Hematopoietic multipotent progenitor cell (in vitro differentiated cells): ENCODE measurements at regions not wholly inside any gene's neighbourhood (a gene's known extent, or its start where the extent isn't known, plus 50 kb on each side); places are given as distances from the start of the nearest gene placed in this dataset.
"Not testable (repeated sequence)": the region's sequence is repeated elsewhere in the genome, so short reads cannot be mapped to it uniquely, and the experiment has no call there.

Source experiments
- DNase-seq, 3 donors: peaks; one replicate each; pipeline ENCODE4 v3.0.0-alpha.2; 2011 to 2015; ENCODE audit warnings: low read depth in 2 of 3, low spot score in 2 of 3

DNA sequence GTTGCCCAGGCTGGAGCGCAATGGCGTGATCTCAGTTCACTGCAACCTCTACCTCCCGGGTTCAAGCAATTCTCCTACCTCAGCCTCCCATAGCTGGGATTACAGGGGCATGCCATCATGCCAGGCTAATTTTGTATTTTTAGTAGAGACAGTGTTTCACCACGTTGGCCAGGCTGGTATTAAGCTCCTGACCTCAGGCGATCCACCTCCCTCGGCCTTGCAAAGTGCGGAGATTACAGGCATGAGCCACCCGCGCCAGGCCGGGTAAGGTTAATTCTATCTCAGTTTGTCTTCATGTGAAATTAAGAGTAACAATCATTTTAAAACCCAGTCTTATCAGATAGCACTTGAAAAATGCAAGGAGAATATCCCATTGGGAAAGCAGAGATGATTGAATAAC lies 1681.7 kb upstream of the DDX18 start:
- no peak for DNase-seq

DNA sequence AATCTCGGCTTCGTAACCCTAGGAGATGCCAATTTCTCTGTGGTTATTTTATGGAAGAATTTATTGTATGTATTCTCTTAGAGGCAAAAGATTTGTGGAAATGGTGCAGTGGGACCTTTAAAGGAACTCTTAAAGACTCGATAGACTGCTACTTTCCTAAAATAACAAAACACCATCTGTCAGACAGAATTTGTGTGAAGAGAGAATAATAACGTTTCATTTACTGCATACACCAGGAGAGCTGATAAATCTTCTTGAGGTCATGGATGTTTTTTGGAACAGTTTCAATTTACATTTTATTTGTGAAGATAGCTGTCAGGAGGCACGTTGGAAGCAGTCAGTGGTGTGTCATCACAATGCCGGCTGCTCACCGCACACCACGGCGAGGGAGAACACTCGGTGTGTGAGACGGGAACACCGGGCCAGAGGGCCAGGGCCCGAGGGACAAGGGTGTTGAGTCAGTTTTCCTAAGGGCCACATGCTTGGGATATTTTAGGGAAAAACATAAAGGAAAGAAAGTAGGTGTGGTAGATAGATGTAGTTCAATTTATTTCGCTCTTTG lies 1681.0 kb upstream of the DDX18 start:
- DNase-seq, result no peak

DNA sequence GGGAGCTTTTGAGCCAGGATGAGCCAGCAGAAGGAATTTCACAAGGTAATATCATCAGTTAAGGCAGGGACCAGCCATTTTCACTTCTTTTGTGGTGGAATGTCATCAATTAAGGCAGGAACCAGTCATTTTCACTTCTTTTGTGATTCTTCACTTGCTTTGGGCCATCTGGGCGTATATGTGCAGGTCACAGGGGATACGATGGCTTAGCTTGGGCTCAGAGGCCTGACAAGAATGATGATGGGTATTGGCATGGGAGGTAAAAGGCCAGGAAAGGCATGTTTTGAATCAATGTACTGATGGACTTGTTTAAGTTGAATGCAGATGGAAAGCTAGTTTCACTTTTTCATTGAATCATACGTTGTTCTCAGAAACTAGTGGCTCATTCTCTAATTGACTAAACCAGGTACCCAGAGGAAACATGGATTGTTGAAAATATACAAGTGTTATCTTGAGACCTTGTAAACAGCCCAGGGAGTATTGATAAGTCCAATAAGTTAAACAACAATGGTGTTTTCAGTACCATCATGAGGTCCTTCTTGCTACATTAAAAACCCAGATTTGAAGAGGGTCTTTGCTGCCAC lies 1672.5 kb upstream of the DDX18 start:
- no peak for DNase-seq

DNA sequence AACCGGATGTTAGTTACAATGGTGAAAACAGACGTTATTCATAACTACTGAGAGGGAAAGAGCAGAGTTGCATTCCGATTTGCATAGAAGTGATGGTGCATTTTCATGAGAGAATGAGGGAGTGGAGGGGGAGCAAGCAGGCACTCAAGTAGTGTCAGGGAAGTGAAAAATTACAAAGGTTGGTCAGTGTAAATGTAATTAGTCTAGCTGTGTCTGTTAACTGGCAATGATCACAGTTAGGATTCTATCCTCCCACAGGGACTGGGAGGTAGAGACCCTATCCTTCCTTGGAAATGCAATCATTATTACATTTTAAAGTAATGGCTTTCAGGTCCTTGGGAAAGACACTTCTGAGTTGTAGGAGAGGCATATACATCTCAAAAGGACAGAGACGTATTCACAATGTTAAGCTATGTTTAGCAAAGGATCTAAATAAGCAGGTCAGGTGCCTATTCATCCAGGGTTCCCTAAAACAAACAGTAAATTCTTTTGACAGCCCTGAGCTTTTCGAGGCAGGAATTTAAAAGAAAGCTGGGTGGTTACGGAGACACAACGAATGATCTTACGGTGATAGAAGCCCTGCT lies 1671.8 kb upstream of the DDX18 start:
- no peak for DNase-seq

DNA sequence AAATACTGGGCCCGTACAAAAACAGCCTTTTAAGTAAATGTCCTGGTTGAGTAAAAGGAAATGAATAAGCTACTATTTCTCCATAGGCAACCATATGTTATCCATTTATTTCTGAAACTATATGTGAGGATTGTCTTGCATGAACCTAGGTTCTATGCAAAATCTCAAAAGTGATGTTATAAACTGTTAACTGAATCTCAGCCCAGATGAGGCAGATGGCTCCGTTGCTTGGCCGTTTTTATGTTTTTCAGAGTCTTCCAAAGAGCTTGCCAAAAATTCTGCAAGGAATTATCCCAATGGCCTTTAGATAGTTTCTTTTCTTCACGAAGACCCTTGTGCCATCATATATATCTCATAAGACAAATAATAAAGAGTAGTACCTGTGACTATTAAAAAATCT lies 1669.5 kb upstream of the DDX18 start:
- no peak for DNase-seq

DNA sequence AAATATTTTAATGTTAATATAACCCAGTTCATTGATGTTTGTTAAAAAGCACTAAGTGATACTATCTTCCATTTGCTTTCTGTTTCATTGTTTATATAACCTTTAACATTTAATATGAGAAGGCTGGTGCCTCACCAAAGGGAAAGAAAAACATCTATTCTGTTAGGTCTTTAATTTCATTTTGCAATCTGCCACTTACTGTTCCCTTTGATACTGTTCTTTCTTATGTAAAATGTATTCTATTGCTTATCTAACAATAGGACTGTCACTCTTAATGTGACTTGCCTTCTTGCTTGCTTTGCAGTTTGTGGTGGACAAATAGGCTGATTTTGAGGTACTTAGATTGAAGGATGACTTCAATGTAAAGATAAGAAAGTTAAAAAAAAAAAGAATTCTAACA lies 1666.1 kb upstream of the DDX18 start:
- DNase-seq, result no peak

DNA sequence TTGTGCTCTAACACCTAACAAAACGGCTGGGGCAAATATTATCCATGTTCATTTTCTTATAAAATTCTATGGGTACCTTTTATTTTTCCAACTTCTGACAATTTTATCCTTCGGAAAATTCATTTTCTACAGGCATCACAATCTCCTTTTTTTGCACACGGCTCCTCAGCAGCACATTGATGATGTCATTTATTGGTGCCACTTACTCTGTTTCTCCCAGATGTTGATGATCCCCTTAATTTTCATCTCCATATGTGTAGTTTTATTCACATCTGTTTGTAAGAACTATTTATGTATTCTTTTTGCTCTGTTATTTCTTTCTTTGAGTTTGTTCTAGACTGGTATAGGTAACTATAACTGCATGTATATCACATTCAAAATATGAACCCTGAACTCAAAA lies 1660.8 kb upstream of the DDX18 start:
- no peak for DNase-seq

DNA sequence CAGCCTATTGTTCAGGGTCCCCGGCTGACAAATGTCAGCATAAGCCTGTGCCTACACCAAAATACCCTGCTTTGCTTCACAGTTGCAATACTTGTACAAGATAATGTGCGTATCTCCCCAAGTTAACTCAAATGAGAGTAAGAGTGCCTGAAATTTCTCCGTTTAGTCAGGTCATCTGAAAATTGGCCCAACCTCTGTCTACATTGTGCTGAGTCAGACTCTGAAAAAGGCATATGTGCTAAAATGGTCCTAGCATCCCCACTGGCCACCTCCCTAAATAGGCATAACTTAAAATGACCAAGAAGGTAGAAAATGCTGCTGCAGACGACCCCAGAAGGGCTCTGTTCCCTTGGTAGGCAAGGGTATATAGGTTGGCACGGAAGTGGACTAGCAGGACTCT lies 1653.8 kb upstream of the DDX18 start:
- DNase-seq, result no peak

DNA sequence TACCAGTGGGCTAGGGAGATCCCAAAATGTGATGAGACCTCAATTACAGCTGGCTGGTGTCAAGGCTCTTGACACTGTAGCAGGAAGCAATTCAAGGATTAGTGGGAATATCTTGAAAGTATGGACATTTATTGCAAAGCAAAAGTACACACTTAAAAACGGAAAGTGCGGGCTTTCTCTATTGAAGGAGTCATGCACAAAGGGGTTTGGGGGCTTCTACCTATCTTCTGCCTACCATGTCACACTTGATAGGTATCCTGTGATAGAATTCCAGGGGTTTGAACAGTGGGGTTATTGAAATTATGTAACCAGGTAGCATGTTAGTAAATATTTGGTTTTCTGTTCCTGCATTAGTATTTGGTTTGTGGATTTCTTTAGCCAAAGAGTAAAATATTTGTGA lies 1652.1 kb upstream of the DDX18 start:
- DNase-seq, result no peak

DNA sequence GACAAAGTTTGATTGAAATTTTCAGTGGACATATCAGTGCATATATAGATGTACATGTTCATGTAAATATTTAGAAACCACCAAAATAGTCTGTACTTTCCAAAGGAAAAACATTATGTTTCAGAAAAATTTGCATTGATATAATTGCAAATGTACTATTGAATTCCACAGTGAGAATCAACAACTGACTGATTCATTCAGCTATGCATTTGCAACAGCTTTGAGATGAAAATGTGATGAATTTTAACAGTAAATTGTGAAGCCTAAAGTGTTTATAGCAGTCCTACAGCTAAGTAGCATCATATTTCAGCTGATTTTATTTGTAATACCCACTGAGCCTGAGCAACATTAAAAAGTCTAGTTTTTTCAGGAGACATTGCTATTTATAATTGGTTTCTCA lies 1647.4 kb upstream of the DDX18 start:
- no peak for DNase-seq

DNA sequence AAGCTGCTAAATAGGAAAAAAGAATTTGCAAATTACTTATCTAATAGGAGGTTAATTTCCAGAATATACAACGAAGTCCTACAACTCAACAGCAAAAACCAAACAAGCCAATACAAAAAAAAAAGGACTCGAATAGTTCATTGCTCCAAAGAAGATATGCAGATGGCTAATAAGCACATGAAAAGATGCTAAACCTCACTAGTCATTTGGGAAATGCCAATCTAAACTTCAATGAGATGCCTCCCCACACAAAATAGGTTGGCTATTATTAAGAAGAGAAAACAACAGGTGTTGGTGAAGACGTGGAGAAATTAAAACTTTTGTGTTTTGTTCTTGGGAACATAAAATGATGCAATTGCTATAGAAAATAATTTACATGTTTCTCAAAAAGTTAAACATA lies 1634.4 kb upstream of the DDX18 start:
- DNase-seq, result no peak

DNA sequence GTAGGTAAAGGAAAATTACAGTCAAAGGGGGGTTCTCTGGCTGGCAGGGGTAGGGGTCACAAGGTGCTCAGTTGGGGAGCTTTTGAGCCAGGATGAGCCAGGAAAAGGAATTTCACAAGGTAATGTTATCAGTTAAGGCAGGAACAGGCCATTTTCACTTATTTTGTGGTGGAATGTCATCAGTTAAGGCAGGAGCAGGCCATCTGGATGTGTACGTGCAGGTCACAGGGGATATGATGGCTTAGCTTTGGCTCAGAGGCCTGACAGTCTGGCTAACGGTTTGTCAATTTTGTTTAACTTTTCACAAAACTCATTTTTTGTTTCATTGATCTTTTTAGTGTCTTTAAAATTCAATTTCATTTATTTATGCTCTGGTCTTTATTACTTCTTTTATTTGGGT lies 1623.8 kb upstream of the DDX18 start:
- not testable (repeated sequence) for DNase-seq

DNA sequence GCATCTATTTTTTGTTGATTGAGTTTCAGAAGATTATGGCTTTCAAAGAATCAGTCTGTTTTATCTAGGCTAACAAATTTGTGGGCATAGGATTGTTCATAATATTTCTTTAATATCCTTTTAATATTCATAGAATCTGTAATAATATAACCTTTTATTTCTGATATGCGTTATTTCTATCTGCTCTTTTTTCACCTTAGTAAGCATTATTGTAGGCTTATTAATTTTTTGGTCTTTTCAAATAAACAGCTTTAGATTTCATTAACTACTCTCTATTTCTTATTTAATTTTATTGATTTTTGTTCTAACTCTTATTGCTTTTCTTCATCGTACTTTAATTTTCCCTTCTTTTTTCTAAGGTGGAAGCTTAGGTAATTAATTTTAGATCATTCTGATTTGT lies 1614.4 kb upstream of the DDX18 start:
- no peak for DNase-seq

DNA sequence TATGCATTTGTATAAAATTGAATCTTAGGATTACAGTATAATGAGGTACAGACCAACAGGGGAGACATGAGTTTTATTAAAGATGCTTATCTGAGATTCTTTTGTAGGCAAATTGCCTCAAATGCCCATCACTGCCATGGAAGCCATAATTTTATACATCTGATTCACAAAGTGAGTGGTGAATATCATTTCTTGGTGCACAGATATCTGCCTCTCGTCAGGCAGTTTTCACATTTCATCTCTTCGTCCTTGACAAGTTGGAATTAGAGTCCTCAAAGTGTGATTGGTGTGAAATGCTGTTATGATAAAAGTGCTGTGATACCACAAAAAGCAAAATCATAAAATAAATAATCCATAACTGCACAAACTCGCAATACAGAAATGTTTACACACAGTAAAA lies 1602.8 kb upstream of the DDX18 start:
- DNase-seq, result no peak

DNA sequence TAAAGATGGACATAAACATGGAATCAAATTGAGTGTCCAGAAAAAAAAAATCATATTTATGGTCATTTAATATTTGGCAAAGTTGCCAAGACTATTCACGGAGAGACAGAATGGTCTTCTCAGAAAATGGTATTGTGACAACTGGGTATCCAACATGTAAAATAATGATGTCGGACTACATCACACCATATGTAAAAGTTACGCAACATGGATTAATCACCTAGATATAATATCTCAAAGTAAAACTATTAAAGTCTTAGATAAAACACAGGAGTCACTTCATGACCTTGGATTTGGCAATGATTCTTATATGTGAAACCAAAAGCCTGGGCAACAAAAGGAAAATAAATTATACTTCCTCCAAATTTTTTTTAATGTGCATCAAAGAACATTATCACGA lies 1591.7 kb upstream of the DDX18 start:
- no peak for DNase-seq

DNA sequence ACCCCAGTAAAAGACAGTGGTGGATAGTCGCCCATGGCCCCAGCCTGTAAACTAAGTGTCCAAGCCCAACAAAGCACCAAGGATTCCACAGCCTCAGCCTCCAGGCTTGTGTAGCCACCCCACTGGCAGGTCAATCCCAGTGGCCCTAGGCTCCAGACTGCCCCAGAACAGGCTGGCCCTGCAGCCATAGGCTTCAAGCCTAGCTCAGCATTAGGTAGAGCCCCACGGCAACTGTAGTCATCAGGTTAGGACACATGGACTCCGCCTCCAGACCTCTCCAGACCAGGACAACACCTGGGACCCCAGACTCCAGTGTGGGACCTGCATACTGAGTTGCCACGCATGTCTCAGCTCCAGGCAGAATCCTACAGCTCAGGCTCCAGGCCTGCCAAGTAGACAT lies 1590.6 kb upstream of the DDX18 start:
- no peak for DNase-seq

DNA sequence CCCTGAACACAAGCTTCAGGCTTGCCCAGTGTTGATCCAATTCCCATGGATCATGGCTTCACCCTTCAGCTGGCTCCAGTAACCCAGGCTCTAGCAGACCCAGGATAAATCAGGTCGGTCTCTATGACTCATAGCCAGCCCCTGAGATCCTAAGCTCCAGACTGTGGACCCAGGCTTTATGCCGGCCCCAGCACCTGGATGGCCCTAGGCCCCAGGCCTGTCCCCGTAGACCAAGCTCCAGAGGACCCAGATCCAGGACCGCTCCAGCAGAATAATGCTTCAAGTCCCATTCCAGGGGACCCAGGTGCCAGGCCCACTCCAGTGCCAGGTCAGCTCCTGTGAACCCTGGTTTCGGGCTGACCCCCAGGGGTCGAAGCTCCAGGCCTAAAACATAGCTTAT lies 1589.9 kb upstream of the DDX18 start:
- DNase-seq, result no peak

DNA sequence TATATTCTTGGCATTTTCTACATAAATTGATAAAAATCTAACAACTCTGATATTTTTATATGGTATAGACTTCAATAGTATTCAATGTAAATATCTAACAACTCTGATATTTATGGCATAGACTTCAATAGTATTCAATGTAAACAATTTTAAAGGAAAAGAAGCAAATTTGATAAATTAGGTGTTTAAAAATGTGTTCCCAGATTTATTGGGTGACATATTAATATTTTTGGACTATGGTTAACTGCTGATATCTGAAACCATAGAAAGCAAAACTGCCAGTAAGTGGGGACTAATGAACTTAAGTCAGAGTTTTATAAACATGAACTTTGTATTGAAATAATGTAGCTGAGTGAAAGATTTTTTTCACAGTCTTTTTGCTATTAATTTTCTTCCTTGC lies 1576.0 kb upstream of the DDX18 start:
- no peak for DNase-seq

DNA sequence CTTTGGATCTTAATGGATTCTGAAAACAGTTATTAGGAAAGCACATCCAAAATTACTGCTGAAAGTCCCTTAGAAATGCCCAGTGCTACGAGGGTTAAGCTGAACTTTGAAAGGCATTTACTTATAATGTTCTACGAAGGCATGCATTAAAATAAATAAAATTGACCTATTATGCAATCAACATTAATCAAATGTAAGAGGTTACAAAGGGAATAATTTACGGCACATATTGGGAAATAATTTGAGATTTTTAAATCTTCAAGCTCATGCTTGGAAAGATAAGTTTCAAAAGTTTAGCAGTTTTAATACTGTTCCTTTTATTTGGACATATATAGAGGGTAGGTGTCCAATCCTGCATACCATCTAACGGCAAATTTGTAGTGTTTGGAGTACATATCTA lies 1564.1 kb upstream of the DDX18 start:
- no peak for DNase-seq

DNA sequence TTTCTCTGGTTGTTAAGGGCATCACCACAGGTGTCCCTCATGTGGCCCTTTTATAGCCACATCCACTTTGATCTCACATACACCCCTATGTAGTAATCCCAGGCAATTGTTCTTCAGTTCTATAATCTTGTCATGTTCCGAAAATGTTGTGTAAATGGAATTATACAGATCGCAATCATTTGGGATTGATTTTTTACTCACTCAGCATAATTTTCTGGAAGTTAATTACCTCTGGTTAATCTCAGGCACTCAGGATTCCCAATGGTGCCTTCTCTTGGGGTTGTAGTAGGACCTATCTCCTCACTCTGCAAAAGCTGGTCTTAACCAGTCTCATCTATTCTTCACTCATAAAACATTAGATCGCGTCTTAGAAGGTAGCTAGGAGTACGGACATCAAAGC lies 1549.6 kb upstream of the DDX18 start:
- no peak for DNase-seq

DNA sequence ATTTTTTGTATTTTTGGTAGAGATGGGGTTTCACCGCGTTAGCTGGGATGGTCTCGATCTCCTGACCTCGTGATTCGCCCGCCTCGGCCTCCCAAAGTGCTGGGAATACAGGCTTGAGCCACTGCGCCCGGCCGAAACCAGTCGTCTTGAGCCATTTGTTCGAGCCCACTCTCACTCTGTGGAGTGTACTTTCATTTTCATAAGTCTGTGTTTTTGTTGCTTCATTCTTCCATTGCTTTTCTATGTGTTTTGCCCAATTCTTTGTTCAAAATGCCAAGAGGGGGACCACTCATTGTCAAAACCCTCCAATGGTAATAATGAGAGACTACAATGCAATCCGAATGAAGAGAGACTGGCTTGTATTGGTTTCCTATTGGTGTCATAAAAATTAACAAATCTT lies 1545.5 kb upstream of the DDX18 start:
- no peak for DNase-seq

DNA sequence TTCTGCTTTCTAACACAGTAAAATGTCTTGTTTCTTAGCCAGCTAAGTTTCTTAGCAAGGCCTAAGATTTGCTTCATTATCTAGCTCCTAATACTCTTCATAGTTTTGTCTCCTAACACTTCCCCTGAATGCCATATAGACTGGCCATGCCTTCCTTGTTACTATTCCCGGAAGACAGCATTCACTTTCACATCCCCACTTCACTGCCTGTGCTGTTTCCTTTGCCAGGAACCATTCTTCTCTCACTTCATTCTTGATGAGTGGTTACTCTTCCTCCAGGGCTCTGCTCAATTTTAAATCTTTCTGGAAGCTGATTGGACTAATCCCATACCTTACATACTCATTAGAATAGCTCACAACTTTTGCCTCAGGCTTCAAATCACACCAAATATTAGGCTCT lies 1510.2 kb upstream of the DDX18 start:
- DNase-seq, result no peak

DNA sequence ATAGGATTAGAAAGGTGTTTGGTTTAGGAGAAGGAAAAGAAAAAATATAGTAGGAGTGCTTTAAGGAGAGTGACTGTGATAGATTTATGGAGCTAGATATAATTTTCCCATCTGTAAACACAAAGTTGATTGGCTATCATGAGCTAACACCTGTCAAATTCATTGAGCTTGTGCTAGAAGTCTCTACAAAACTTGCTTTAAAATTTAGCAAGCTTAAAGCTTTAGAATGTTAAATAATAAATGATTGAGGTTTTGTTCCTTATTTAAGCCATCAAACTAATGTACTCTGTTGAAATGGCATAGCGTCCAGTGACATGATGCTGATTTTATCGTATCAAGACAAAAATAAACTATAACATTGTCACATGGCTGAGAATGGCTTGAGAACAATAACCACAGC lies 1497.4 kb upstream of the DDX18 start:
- DNase-seq, result no peak
